Immature natural killer cell (primary cell): ENCODE measurements at regions not wholly inside any gene's neighbourhood (a gene's known extent, or its start where the extent isn't known, plus 50 kb on each side); places are given as distances from the start of the nearest gene placed in this dataset.

ENCODE experiments used
- DNase-seq, 3 donors: peaks; one replicate each; pipeline ENCODE4 v3.0.0; 2022; ENCODE audit warnings: mixed read lengths in 1 of 3
- H3K27ac Mint-ChIP-seq, 6 donors: one replicate each; pipeline ENCODE4 v1.8.0; 2020; ENCODE audit warnings: mixed read lengths in 6 of 6, mild to moderate bottlenecking in 5 of 6, inconsistent platforms in 4 of 6, moderate library complexity in 3 of 6
- H3K27me3 Mint-ChIP-seq, 3 donors: one replicate each; pipeline ENCODE4 v1.8.0; 2020 to 2021; ENCODE audit warnings: low read depth in 3 of 3, mild to moderate bottlenecking in 3 of 3, mixed read lengths in 3 of 3, moderate library complexity in 3 of 3, inconsistent platforms in 1 of 3
- H3K36me3 Mint-ChIP-seq, 3 donors: one replicate each; pipeline ENCODE4 v1.8.0; 2020; ENCODE audit warnings: mixed read lengths in 3 of 3, inconsistent platforms in 2 of 3, mild to moderate bottlenecking in 2 of 3
- H3K4me1 Mint-ChIP-seq, 2 donors: one replicate each; pipeline ENCODE4 v1.8.0; 2020; ENCODE audit warnings: inconsistent platforms in 2 of 2, mild to moderate bottlenecking in 2 of 2, mixed read lengths in 2 of 2, moderate library complexity in 1 of 2
- H3K4me3 Mint-ChIP-seq, 5 donors: one replicate each; pipeline ENCODE4 v1.8.0; 2020; ENCODE audit warnings: mild to moderate bottlenecking in 5 of 5, mixed read lengths in 5 of 5, inconsistent platforms in 3 of 5, moderate library complexity in 3 of 5
- H3K9me3 Mint-ChIP-seq, 6 donors: one replicate each; pipeline ENCODE4 v1.8.0; 2020; ENCODE audit warnings: mild to moderate bottlenecking in 6 of 6, mixed read lengths in 6 of 6, inconsistent platforms in 4 of 6, moderate library complexity in 3 of 6

GRCh38 chr5:113909782-113910181 is 396.3 kb downstream of the YTHDC2 start:
- Mint-ChIP-seq H3K9me3 (peaks cover 0 to 8% (median 2%) of the 10 kb centered on the region in 6 donors), H3K27me3 (peaks cover 0 to 3% (median 2%) of the 10 kb centered on the region in 3 donors), H3K4me1 (no peaks in the 10 kb centered on the region), H3K36me3 (no peaks in the 10 kb centered on the region), H3K4me3 (no peak overlapping the region), H3K27ac (no peak overlapping the region)
- no peak for DNase-seq

- H3K4me1 Mint-ChIP-seq, result no peaks in the 10 kb centered on the region
- no peaks in the 10 kb centered on the region for H3K36me3 Mint-ChIP-seq
- DNase-seq, result no peak
Measured at GRCh38 chr5:113917997-113918396, 404.5 kb downstream of the YTHDC2 start.

GRCh38 chr5:113922343-113922742 is 408.8 kb downstream of the YTHDC2 start:
- H3K4me3 Mint-ChIP-seq, result no peak overlapping the region
- no peak for DNase-seq
- H3K27me3 Mint-ChIP-seq, result no peaks in the 10 kb centered on the region
- no peaks in the 10 kb centered on the region for H3K4me1 Mint-ChIP-seq
- peaks cover 0 to 23% (median 6%) of the 10 kb centered on the region in 6 donors for H3K9me3 Mint-ChIP-seq
- H3K36me3 Mint-ChIP-seq, result no peaks in the 10 kb centered on the region
- H3K27ac Mint-ChIP-seq, result no peak overlapping the region

More at GRCh38 chr5:113917997-113918396, 404.5 kb downstream of the YTHDC2 start:
- Mint-ChIP-seq H3K9me3 (peaks cover 3 to 15% (median 6%) of the 10 kb centered on the region in 6 donors), H3K27ac (no peak overlapping the region), H3K27me3 (peaks cover 0 to 1% (median 0%) of the 10 kb centered on the region in 3 donors), H3K4me3 (no peak overlapping the region)

- peaks cover 0 to 24% (median 2%) of the 10 kb centered on the region in 6 donors for H3K9me3 Mint-ChIP-seq
- no peaks in the 10 kb centered on the region for H3K36me3 Mint-ChIP-seq
- no peak overlapping the region for H3K4me3 Mint-ChIP-seq
- no peaks in the 10 kb centered on the region for H3K27me3 Mint-ChIP-seq
- H3K4me1 Mint-ChIP-seq, result no peaks in the 10 kb centered on the region
- H3K27ac Mint-ChIP-seq, result no peak overlapping the region
- no peak for DNase-seq
Measured at GRCh38 chr5:113935453-113935852, 422.0 kb downstream of the YTHDC2 start.

- Mint-ChIP-seq H3K27ac (no peak overlapping the region), H3K9me3 (peaks cover 0 to 26% (median 4%) of the 10 kb centered on the region in 6 donors), H3K4me1 (no peaks in the 10 kb centered on the region), H3K27me3 (no peaks in the 10 kb centered on the region), H3K4me3 (no peak overlapping the region), H3K36me3 (no peaks in the 10 kb centered on the region)
- DNase-seq, result no peak
Measured at GRCh38 chr5:113937301-113937700, 423.8 kb downstream of the YTHDC2 start.

- no peaks in the 10 kb centered on the region for H3K4me1 Mint-ChIP-seq
- H3K27ac Mint-ChIP-seq, result no peak overlapping the region
Measured at GRCh38 chr5:113939988-113940387, 421.9 kb upstream of the KCNN2 start.

GRCh38 chr5:113950186-113950585 is 411.7 kb upstream of the KCNN2 start:
- Mint-ChIP-seq H3K27me3 (peaks cover 0 to 2% (median 0%) of the 10 kb centered on the region in 3 donors), H3K36me3 (no peaks in the 10 kb centered on the region), H3K9me3 (peaks cover 4 to 20% (median 11%) of the 10 kb centered on the region in 6 donors), H3K27ac (no peak overlapping the region), H3K4me3 (no peak overlapping the region), H3K4me1 (no peaks in the 10 kb centered on the region)
- no peak for DNase-seq

More at GRCh38 chr5:113939988-113940387, 421.9 kb upstream of the KCNN2 start:
- Mint-ChIP-seq H3K4me3 (no peak overlapping the region), H3K36me3 (no peaks in the 10 kb centered on the region), H3K9me3 (peaks cover 0 to 20% (median 7%) of the 10 kb centered on the region in 6 donors), H3K27me3 (peaks cover 0 to 1% (median 0%) of the 10 kb centered on the region in 3 donors)
- DNase-seq, result no peak

- Mint-ChIP-seq H3K9me3 (peaks cover 7 to 13% (median 9%) of the 10 kb centered on the region in 6 donors), H3K4me1 (no peaks in the 10 kb centered on the region), H3K27me3 (no peaks in the 10 kb centered on the region), H3K36me3 (no peaks in the 10 kb centered on the region), H3K4me3 (no peak overlapping the region), H3K27ac (no peak overlapping the region)
- DNase-seq, result no peak
Measured at GRCh38 chr5:113965225-113965624, 396.6 kb upstream of the KCNN2 start.

GRCh38 chr5:113969901-113970300 is 392.0 kb upstream of the KCNN2 start:
- no peak for DNase-seq
- Mint-ChIP-seq H3K4me1 (no peaks in the 10 kb centered on the region), H3K4me3 (no peak overlapping the region), H3K9me3 (peaks cover 1 to 9% (median 7%) of the 10 kb centered on the region in 6 donors), H3K27ac (no peak overlapping the region), H3K36me3 (no peaks in the 10 kb centered on the region), H3K27me3 (no peaks in the 10 kb centered on the region)

- peaks cover 0 to 3% (median 0%) of the 10 kb centered on the region in 3 donors for H3K36me3 Mint-ChIP-seq
- no peaks in the 10 kb centered on the region for H3K27me3 Mint-ChIP-seq
- no peak overlapping the region for H3K27ac Mint-ChIP-seq
- no peaks in the 10 kb centered on the region for H3K4me1 Mint-ChIP-seq
- H3K4me3 Mint-ChIP-seq, result no peak overlapping the region
- no peak for DNase-seq
- peaks cover 4 to 11% (median 6%) of the 10 kb centered on the region in 6 donors for H3K9me3 Mint-ChIP-seq
Measured at GRCh38 chr5:113971454-113971853, 390.4 kb upstream of the KCNN2 start.

- H3K4me1 Mint-ChIP-seq, result no peaks in the 10 kb centered on the region
- H3K4me3 Mint-ChIP-seq, result no peak overlapping the region
- peaks cover 0 to 5% (median 0%) of the 10 kb centered on the region in 3 donors for H3K27me3 Mint-ChIP-seq
- H3K36me3 Mint-ChIP-seq, result peaks cover 0 to 3% (median 0%) of the 10 kb centered on the region in 3 donors
- no peak for DNase-seq
- H3K9me3 Mint-ChIP-seq, result peaks cover 0 to 14% (median 6%) of the 10 kb centered on the region in 6 donors
- H3K27ac Mint-ChIP-seq, result no peak overlapping the region
Measured at GRCh38 chr5:113974976-113975375, 386.9 kb upstream of the KCNN2 start.

- Mint-ChIP-seq H3K36me3 (no peaks in the 10 kb centered on the region), H3K4me1 (no peaks in the 10 kb centered on the region), H3K27ac (no peak overlapping the region), H3K9me3 (peaks cover 0 to 23% (median 5%) of the 10 kb centered on the region in 6 donors), H3K4me3 (no peak overlapping the region), H3K27me3 (peaks cover 0 to 1% (median 0%) of the 10 kb centered on the region in 3 donors)
- no peak for DNase-seq
Measured at GRCh38 chr5:113984928-113985327, 376.9 kb upstream of the KCNN2 start.

GRCh38 chr5:113985505-113985904 is 376.4 kb upstream of the KCNN2 start:
- Mint-ChIP-seq H3K4me3 (no peak overlapping the region), H3K36me3 (no peaks in the 10 kb centered on the region), H3K9me3 (peaks cover 0 to 23% (median 5%) of the 10 kb centered on the region in 6 donors), H3K4me1 (no peaks in the 10 kb centered on the region), H3K27ac (no peak overlapping the region), H3K27me3 (peaks cover 0 to 2% (median 0%) of the 10 kb centered on the region in 3 donors)
- DNase-seq, result no peak

- Mint-ChIP-seq H3K27ac (no peak overlapping the region), H3K4me1 (no peaks in the 10 kb centered on the region), H3K27me3 (peaks cover 0 to 2% (median 0%) of the 10 kb centered on the region in 3 donors), H3K4me3 (no peak overlapping the region), H3K9me3 (peaks cover 0 to 6% (median 2%) of the 10 kb centered on the region in 6 donors), H3K36me3 (no peaks in the 10 kb centered on the region)
- DNase-seq, result no peak
Measured at GRCh38 chr5:113989278-113989912, 372.5 kb upstream of the KCNN2 start.

GRCh38 chr5:113989913-113990305 is 372.0 kb upstream of the KCNN2 start:
- Mint-ChIP-seq H3K4me1 (no peaks in the 10 kb centered on the region), H3K9me3 (peaks cover 0 to 10% (median 3%) of the 10 kb centered on the region in 6 donors), H3K27ac (no peak overlapping the region), H3K36me3 (no peaks in the 10 kb centered on the region), H3K4me3 (no peak overlapping the region), H3K27me3 (peaks cover 0 to 3% (median 0%) of the 10 kb centered on the region in 3 donors)
- DNase-seq, result no peak
